ENCODE measurements at regions not wholly inside any gene's neighbourhood (a gene's known extent, or its start where the extent isn't known, plus 50 kb on each side); places are given as distances from the start of the nearest gene placed in this dataset.

DNA sequence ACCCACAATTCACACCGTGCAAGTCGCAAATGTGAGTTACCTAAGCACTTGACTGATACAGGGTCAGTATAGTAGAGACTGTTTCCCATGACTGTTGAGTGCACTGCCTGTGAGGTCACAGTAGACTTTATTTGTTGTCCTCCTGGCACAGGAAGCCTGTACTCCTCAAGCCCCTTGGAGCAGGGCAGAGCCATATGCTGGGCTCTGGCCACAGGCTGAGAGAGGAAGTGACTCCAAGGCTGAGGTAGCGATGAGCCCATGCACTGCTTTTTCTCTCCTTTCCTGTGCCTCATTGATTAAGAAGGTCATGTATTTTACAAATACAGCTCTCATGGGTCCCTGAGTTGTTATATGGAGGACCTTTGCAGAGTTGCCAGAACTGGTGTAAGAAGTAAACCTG, 287.7 kb downstream of the SRBD1 start:
- Histone ChIP-seq H3K4me1 (ENCODE audit: control insufficient read depth, insufficient read depth, low read length) (no peaks in the 10 kb centered on the region), H3K36me3 (ENCODE audit: control insufficient read depth in 2 of 2, insufficient read depth in 1 of 2, low read length in 2 of 2) (no peaks in the 10 kb centered on the region), H3K4me3 (ENCODE audit: low read depth, low read length) (no peak overlapping the region), H3K9me3 (ENCODE audit: control insufficient read depth, insufficient read depth, low read depth, low read length) (no peaks in the 10 kb centered on the region; the same call in 1 of the 2 replicates), H3K27ac (ENCODE audit: extremely low read depth, low read depth, low read length) (no peak overlapping the region)
- TF ChIP-seq, protein P1, sequence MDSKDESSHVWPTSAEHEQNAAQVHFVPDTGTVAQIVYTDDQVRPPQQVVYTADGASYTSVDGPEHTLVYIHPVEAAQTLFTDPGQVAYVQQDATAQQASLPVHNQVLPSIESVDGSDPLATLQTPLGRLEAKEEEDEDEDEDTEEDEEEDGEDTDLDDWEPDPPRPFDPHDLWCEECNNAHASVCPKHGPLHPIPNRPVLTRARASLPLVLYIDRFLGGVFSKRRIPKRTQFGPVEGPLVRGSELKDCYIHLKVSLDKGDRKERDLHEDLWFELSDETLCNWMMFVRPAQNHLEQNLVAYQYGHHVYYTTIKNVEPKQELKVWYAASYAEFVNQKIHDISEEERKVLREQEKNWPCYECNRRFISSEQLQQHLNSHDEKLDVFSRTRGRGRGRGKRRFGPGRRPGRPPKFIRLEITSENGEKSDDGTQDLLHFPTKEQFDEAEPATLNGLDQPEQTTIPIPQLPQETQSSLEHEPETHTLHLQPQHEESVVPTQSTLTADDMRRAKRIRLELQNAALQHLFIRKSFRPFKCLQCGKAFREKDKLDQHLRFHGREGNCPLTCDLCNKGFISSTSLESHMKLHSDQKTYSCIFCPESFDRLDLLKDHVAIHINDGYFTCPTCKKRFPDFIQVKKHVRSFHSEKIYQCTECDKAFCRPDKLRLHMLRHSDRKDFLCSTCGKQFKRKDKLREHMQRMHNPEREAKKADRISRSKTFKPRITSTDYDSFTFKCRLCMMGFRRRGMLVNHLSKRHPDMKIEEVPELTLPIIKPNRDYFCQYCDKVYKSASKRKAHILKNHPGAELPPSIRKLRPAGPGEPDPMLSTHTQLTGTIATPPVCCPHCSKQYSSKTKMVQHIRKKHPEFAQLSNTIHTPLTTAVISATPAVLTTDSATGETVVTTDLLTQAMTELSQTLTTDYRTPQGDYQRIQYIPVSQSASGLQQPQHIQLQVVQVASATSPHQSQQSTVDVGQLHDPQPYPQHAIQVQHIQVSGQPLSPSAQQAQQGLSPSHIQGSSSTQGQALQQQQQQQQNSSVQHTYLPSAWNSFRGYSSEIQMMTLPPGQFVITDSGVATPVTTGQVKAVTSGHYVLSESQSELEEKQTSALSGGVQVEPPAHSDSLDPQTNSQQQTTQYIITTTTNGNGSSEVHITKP (tag by site-specific recombination; IDR thresholded peaks at IDR 0.05) = no peak
- TF ChIP-seq ZIC2 (tag by site-specific recombination; IDR thresholded peaks at IDR 0.05) = no peak
- TF ChIP-seq, protein P2, sequence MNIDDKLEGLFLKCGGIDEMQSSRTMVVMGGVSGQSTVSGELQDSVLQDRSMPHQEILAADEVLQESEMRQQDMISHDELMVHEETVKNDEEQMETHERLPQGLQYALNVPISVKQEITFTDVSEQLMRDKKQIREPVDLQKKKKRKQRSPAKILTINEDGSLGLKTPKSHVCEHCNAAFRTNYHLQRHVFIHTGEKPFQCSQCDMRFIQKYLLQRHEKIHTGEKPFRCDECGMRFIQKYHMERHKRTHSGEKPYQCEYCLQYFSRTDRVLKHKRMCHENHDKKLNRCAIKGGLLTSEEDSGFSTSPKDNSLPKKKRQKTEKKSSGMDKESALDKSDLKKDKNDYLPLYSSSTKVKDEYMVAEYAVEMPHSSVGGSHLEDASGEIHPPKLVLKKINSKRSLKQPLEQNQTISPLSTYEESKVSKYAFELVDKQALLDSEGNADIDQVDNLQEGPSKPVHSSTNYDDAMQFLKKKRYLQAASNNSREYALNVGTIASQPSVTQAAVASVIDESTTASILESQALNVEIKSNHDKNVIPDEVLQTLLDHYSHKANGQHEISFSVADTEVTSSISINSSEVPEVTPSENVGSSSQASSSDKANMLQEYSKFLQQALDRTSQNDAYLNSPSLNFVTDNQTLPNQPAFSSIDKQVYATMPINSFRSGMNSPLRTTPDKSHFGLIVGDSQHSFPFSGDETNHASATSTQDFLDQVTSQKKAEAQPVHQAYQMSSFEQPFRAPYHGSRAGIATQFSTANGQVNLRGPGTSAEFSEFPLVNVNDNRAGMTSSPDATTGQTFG (tag by site-specific recombination; IDR thresholded peaks at IDR 0.05; ENCODE audit: borderline replicate concordance) = no peak
- TF ChIP-seq ZSCAN30 (tag by site-specific recombination; IDR thresholded peaks at IDR 0.05) = no peak
- TF ChIP-seq ZNF366 (tag by site-specific recombination; conservative IDR thresholded peaks at IDR 0.05) = no peak
- no peak for TF ChIP-seq ZNF280C (tag by site-specific recombination; IDR thresholded peaks at IDR 0.05)
- TF ChIP-seq ZNF555 (tag by site-specific recombination; conservative IDR thresholded peaks at IDR 0.05) = no peak
- TF ChIP-seq ZNF391 (tag by site-specific recombination; IDR thresholded peaks at IDR 0.05; ENCODE audit: borderline replicate concordance, low read depth) = no peak
- TF ChIP-seq ZNF623 (tag by site-specific recombination; IDR thresholded peaks at IDR 0.05) = no peak
- no peak for TF ChIP-seq ZNF140 (tag by site-specific recombination; IDR thresholded peaks at IDR 0.05)
- no peak for TF ChIP-seq ZNF433 (tag by site-specific recombination; IDR thresholded peaks at IDR 0.05; ENCODE audit: low read depth)
- no peak for TF ChIP-seq ZNF560 (tag by site-specific recombination; IDR thresholded peaks at IDR 0.05; ENCODE audit: borderline replicate concordance)
- no peak for TF ChIP-seq ZNF184 (tag by site-specific recombination; IDR thresholded peaks at IDR 0.05)
- TF ChIP-seq, protein P3, sequence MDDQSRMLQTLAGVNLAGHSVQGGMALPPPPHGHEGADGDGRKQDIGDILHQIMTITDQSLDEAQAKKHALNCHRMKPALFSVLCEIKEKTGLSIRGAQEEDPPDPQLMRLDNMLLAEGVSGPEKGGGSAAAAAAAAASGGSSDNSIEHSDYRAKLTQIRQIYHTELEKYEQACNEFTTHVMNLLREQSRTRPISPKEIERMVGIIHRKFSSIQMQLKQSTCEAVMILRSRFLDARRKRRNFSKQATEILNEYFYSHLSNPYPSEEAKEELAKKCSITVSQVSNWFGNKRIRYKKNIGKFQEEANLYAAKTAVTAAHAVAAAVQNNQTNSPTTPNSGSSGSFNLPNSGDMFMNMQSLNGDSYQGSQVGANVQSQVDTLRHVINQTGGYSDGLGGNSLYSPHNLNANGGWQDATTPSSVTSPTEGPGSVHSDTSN (CRISPR knock-in tag; IDR thresholded peaks at IDR 0.05) = no peak
- TF ChIP-seq OVOL3 (tag by site-specific recombination; IDR thresholded peaks at IDR 0.05) = no peak
- TF ChIP-seq ZNF404 (tag by site-specific recombination; IDR thresholded peaks at IDR 0.05) = no peak
- CTCF ChIA-PET = no interaction called here
- POLR2A ChIA-PET = no interaction called here

GRCh38 chr2:45320956-45321355, 290.1 kb downstream of the SRBD1 start:
- Histone ChIP-seq H3K4me1 (ENCODE audit: control insufficient read depth, insufficient read depth, low read length) (no peaks in the 10 kb centered on the region), H3K36me3 (ENCODE audit: control insufficient read depth in 2 of 2, insufficient read depth in 1 of 2, low read length in 2 of 2) (no peaks in the 10 kb centered on the region), H3K4me3 (ENCODE audit: low read depth, low read length) (no peak overlapping the region), H3K9me3 (ENCODE audit: control insufficient read depth, insufficient read depth, low read depth, low read length) (no peaks in the 10 kb centered on the region; the same call in 1 of the 2 replicates), H3K27ac (ENCODE audit: extremely low read depth, low read depth, low read length) (no peak overlapping the region)
- CTCF ChIA-PET = interaction anchor here (0.7 kb wide), 1 partner anchor 67 kb away, joined by 4 read pairs; no protein-coding TSS in a partner anchor
- POLR2A ChIA-PET = no interaction called here
- no peak for TF ChIP-seq ZNF423 (tag by site-specific recombination; IDR thresholded peaks at IDR 0.05)
